Esophagus muscularis mucosa (tissue), 4 donors: ENCODE measurements at regions not wholly inside any gene's neighbourhood (a gene's known extent, or its start where the extent isn't known, plus 50 kb on each side); places are given as distances from the start of the nearest gene placed in this dataset.

ENCODE experiments used
- EP300 ChIP-seq: sonication (generic); formaldehyde crosslinking; IDR thresholded peaks from one replicate; pipeline ENCODE4 v1.6.1; 2017; ENCODE audit warnings: antibody characterized with exemption
- POLR2A ChIP-seq: fragments of 450-650 bp; IDR thresholded peaks from one replicate; pipeline ENCODE4 v1.6.1; 2017; ENCODE audit warnings: antibody characterized with exemption, moderate library complexity, mild to moderate bottlenecking, low read depth
- TF ChIP-seq, protein P1 (sequence below), 3 experiments: fragments of 200-600 bp in 2 of 3; fragments of 450-650 bp in 1 of 3; sonication (generic) in 2 of 3; IDR thresholded peaks; one replicate each; pipeline ENCODE4 v1.5.1; 2017 to 2019; ENCODE audit warnings: antibody characterized with exemption in 3 of 3, mild to moderate bottlenecking in 2 of 3, moderate library complexity in 1 of 3

DNA sequence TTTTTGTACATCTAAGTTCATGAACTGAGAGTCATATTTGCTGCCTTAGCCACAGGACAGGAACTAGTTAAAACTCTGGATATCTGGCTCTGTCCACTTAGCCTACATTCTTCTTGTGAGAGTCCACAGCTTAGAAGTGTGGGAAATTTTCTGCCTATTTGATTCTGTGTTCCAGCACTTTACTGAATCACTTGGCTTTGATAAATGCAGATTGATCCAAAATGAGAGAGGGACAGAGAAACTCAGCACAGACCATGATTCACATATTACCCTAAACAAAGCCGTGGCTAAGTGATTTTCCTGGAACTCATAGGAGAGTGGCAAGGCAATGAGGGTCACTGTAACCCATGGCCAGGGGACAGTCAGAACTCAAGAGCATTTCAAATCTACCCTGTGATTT is 87.5 kb upstream of the CADPS start:
- TF ChIP-seq, protein P1, sequence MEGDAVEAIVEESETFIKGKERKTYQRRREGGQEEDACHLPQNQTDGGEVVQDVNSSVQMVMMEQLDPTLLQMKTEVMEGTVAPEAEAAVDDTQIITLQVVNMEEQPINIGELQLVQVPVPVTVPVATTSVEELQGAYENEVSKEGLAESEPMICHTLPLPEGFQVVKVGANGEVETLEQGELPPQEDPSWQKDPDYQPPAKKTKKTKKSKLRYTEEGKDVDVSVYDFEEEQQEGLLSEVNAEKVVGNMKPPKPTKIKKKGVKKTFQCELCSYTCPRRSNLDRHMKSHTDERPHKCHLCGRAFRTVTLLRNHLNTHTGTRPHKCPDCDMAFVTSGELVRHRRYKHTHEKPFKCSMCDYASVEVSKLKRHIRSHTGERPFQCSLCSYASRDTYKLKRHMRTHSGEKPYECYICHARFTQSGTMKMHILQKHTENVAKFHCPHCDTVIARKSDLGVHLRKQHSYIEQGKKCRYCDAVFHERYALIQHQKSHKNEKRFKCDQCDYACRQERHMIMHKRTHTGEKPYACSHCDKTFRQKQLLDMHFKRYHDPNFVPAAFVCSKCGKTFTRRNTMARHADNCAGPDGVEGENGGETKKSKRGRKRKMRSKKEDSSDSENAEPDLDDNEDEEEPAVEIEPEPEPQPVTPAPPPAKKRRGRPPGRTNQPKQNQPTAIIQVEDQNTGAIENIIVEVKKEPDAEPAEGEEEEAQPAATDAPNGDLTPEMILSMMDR (IDR thresholded peaks at IDR 0.05) = no peak
- TF ChIP-seq POLR2A (no peak), EP300 (no peak)
